ENCODE measurements at regions not wholly inside any gene's neighbourhood (a gene's known extent, or its start where the extent isn't known, plus 50 kb on each side); places are given as distances from the start of the nearest gene placed in this dataset.

- no peak overlapping the region for H2BK120ac ChIP-seq (ENCODE audit: low read depth, low read length, poor library complexity, severe bottlenecking)
- H4K91ac ChIP-seq (ENCODE audit: insufficient read length, low read depth, low read length) = no peak overlapping the region
- H3K4me1 ChIP-seq (ENCODE audit: insufficient read depth, low read length) = no peaks in the 10 kb centered on the region
- WGBS (ENCODE audit: extremely low coverage, insufficient read length, low lambda C conversion rate) = no CpG with 5 or more reads among the region's 6 CpGs
- H3K79me1 ChIP-seq (ENCODE audit: insufficient read depth, low read depth, low read length, poor library complexity, severe bottlenecking) = no peaks in the 10 kb centered on the region
- H3K9me3 ChIP-seq (ENCODE audit: control insufficient read depth, low read depth, low read length) = no peaks in the 10 kb centered on the region
- no peak overlapping the region for H3T11ph ChIP-seq (ENCODE audit: low read length)
- H4K8ac ChIP-seq (replicated peaks; ENCODE audit: insufficient read length, low read depth, low read length) = no peak overlapping the region
- H2BK5ac ChIP-seq (ENCODE audit: insufficient read length, low read length) = no peak overlapping the region
- TF ChIP-seq CTCF (conservative IDR thresholded peaks at IDR 0.05) = no peak
- no peak overlapping the region for H2BK20ac ChIP-seq (ENCODE audit: low read depth, low read length, poor library complexity, severe bottlenecking)
- Mint-ChIP-seq H3K36me3 (ENCODE audit: insufficient read depth in 1 of 3, low read depth in 3 of 3) (peaks cover 5 to 13% (median 6%) of the 10 kb centered on the region in 3 experiments; a peak in 4 of 7 replicates), H3K4me3 (no peak overlapping the region), H3K4me1 (peaks cover 13 to 16% of the 10 kb centered on the region in 2 experiments), H3K9me3 (peaks cover 7 to 10% of the 10 kb centered on the region in 2 experiments), H3K27me3 (ENCODE audit: low read depth) (peaks cover 74% of the 10 kb centered on the region), H3K27ac (no peak overlapping the region)
- H3K27ac ChIP-seq (ENCODE audit: insufficient read length, low read depth, low read length) = no peak overlapping the region
- no peak overlapping the region for H3K23ac ChIP-seq (ENCODE audit: insufficient read length, low read depth, low read length)
- H3K23me2 ChIP-seq (ENCODE audit: insufficient read length, low read depth, low read length, poor library complexity, severe bottlenecking) = no peaks in the 10 kb centered on the region
- H3K9ac ChIP-seq (ENCODE audit: extremely low read depth, insufficient read length, low read length) = no peak overlapping the region
- H3K79me2 ChIP-seq (ENCODE audit: insufficient read depth, low read length) = no peaks in the 10 kb centered on the region
- H3K14ac ChIP-seq (ENCODE audit: insufficient read depth, low read length) = no peak overlapping the region
- H3K4ac ChIP-seq (ENCODE audit: low read depth, low read length) = no peak overlapping the region
- no peak overlapping the region for H4K5ac ChIP-seq (ENCODE audit: insufficient read length, low read depth, low read length)
- H2BK15ac ChIP-seq (ENCODE audit: low read depth, low read length) = no peak overlapping the region
- no peak overlapping the region for H3K18ac ChIP-seq (ENCODE audit: insufficient read length, low read depth, low read length)
- no peak overlapping the region for H2AK5ac ChIP-seq (ENCODE audit: insufficient read length, low read length)
- no peaks in the 10 kb centered on the region; the same call in 1 of the 2 replicates for H3K27me3 ChIP-seq (ENCODE audit: insufficient read depth, low read length)
- no peak for DNase-seq
- H2BK12ac ChIP-seq (ENCODE audit: insufficient read length, low read depth, low read length) = no peak overlapping the region
- H3K4me2 ChIP-seq (ENCODE audit: insufficient read depth, insufficient read length, low read length) = no peak overlapping the region
- H3K56ac ChIP-seq (ENCODE audit: insufficient read length, low read depth, low read length) = no peak overlapping the region
- H4K20me1 ChIP-seq (ENCODE audit: control insufficient read depth, insufficient read depth, insufficient read length) = no peaks in the 10 kb centered on the region
- H2AFZ ChIP-seq (ENCODE audit: low read length) = no peak overlapping the region
These were observed 98.0 kb upstream of the FOXA2 start for GRCh38 chr20:22682381-22682780.
